Activated CD8-positive, alpha-beta memory T cell treated with anti-CD3 and anti-CD28 coated beads for 4 hours (primary cell): ENCODE measurements at regions not wholly inside any gene's neighbourhood (a gene's known extent, or its start where the extent isn't known, plus 50 kb on each side); places are given as distances from the start of the nearest gene placed in this dataset.

Experiments used
- DNase-seq, 2 donors: peaks; one replicate each; pipeline ENCODE4 v3.0.0-alpha.2; 2020; ENCODE audit warnings: low read depth in 2 of 2

GRCh38 chr13:29955137-29955650 lies 104.8 kb upstream of the UBL3 start:
- DNase-seq, result no peak

- peak in 1 of 2 donors; percentile 29 for DNase-seq
These were observed 103.9 kb upstream of the UBL3 start for GRCh38 chr13:29954082-29955028.

GRCh38 chr13:29953542-29953941 lies 103.1 kb upstream of the UBL3 start:
- no peak for DNase-seq

GRCh38 chr13:29952245-29952644 lies 101.8 kb upstream of the UBL3 start:
- DNase-seq, result no peak

GRCh38 chr13:29948791-29949190 lies 98.4 kb upstream of the UBL3 start:
- no peak for DNase-seq

- no peak for DNase-seq
These were observed 97.8 kb upstream of the UBL3 start for GRCh38 chr13:29948244-29948643.

- DNase-seq, result no peak
These were observed 97.4 kb upstream of the UBL3 start for GRCh38 chr13:29947839-29948238.

- DNase-seq, result no peak
These were observed 95.7 kb upstream of the UBL3 start for GRCh38 chr13:29946093-29946492.

- DNase-seq, result no peak
These were observed 93.3 kb upstream of the UBL3 start for GRCh38 chr13:29943686-29944085.

GRCh38 chr13:29943273-29943672 lies 92.9 kb upstream of the UBL3 start:
- no peak for DNase-seq

- no peak for DNase-seq
These were observed 90.3 kb upstream of the UBL3 start for GRCh38 chr13:29940715-29941114.

GRCh38 chr13:29939158-29939557 lies 88.7 kb upstream of the UBL3 start:
- no peak for DNase-seq

- no peak for DNase-seq
These were observed 87.4 kb upstream of the UBL3 start for GRCh38 chr13:29937841-29938240.

- no peak for DNase-seq
These were observed 87.0 kb upstream of the UBL3 start for GRCh38 chr13:29937379-29937778.

- no peak for DNase-seq
These were observed 86.5 kb upstream of the UBL3 start for GRCh38 chr13:29936956-29937355.

GRCh38 chr13:29936051-29936813 lies 85.8 kb upstream of the UBL3 start:
- DNase-seq, result no peak

- peak; percentile 27 to 38 for DNase-seq
These were observed 85.0 kb upstream of the UBL3 start for GRCh38 chr13:29935309-29935981.

- no peak for DNase-seq
These were observed 84.3 kb upstream of the UBL3 start for GRCh38 chr13:29934531-29935308.

GRCh38 chr13:29933401-29933800 lies 83.0 kb upstream of the UBL3 start:
- DNase-seq, result no peak

- DNase-seq, result no peak
These were observed 81.3 kb upstream of the UBL3 start for GRCh38 chr13:29931696-29932095.
